Hepatocyte (in vitro differentiated cells): ENCODE measurements at regions not wholly inside any gene's neighbourhood (a gene's known extent, or its start where the extent isn't known, plus 50 kb on each side); places are given as distances from the start of the nearest gene placed in this dataset.

Experiments used
- DNase-seq: peaks from one replicate; pipeline ENCODE4 v3.0.0-alpha.2; 2016; ENCODE audit warnings: low spot score
- H2AFZ ChIP-seq: fragments of 200-600 bp; sonication (generic); 2 replicates; pipeline ENCODE4 v1.6.0; 2016; ENCODE audit warnings: antibody characterized with exemption, mild to moderate bottlenecking
- H3K27ac ChIP-seq: fragments of 200-600 bp; sonication (generic); 2 replicates; pipeline ENCODE4 v1.5.1; 2016; ENCODE audit warnings: mild to moderate bottlenecking
- H3K27me3 ChIP-seq: fragments of 200-600 bp; sonication (generic); 2 replicates; pipeline ENCODE4 v1.6.1; 2016
- H3K36me3 ChIP-seq: fragments of 200-600 bp; sonication (generic); replicated peaks from 2 replicates; pipeline ENCODE4 v1.5.1; 2016; ENCODE audit warnings: low read depth; ENCODE audit not compliant: insufficient read depth
- H3K4me1 ChIP-seq: fragments of 200-600 bp; sonication (generic); 2 replicates; pipeline ENCODE4 v1.5.1; 2016; ENCODE audit warnings: mild to moderate bottlenecking, moderate library complexity; ENCODE audit not compliant: insufficient read depth
- H3K4me2 ChIP-seq: fragments of 200-600 bp; sonication (generic); 2 replicates; pipeline ENCODE4 v1.6.0; 2016
- H3K4me3 ChIP-seq: fragments of 200-600 bp; sonication (generic); 2 replicates; pipeline ENCODE4 v1.5.1; 2016; ENCODE audit warnings: mild to moderate bottlenecking
- H3K79me2 ChIP-seq: fragments of 200-600 bp; sonication (generic); 2 replicates; pipeline ENCODE4 v1.6.0; 2017; ENCODE audit warnings: mild to moderate bottlenecking
- H3K9me2 ChIP-seq: fragments of 200-600 bp; sonication (generic); replicated peaks from 2 replicates; pipeline ENCODE4 v1.6.0; 2017; ENCODE audit warnings: mild to moderate bottlenecking; ENCODE audit not compliant: insufficient read depth
- H3K9me3 ChIP-seq: fragments of 200-600 bp; sonication (generic); 2 replicates; pipeline ENCODE4 v1.5.1; 2016; ENCODE audit warnings: low read depth, mild to moderate bottlenecking
- H4K20me1 ChIP-seq: fragments of 200-600 bp; sonication (generic); 2 replicates; pipeline ENCODE4 v1.6.0; 2016; ENCODE audit warnings: mild to moderate bottlenecking; ENCODE audit not compliant: insufficient read depth, poor library complexity, severe bottlenecking
- CTCF ChIP-seq: fragments of 200-600 bp; sonication (generic); IDR thresholded peaks from 2 replicates; pipeline ENCODE4 v1.5.1; 2016; ENCODE audit warnings: antibody characterized with exemption, mild to moderate bottlenecking; ENCODE audit not compliant: poor library complexity
- EZH2 ChIP-seq: fragments of 200-600 bp; sonication (generic); IDR thresholded peaks from 2 replicates; pipeline ENCODE4 v1.6.1; 2016; ENCODE audit warnings: antibody characterized with exemption, mild to moderate bottlenecking, borderline replicate concordance
- EZH2phosphoT487 ChIP-seq: fragments of 200-600 bp; sonication (generic); IDR thresholded peaks from one replicate; pipeline ENCODE4 v1.6.1; 2018; ENCODE audit warnings: antibody characterized with exemption, mild to moderate bottlenecking, low read depth, moderate library complexity; ENCODE audit not compliant: unreplicated experiment, severe bottlenecking
- WGBS: methylation state at CpG from one replicate; pipeline ENCODE4 v1.1.6; 2016; ENCODE audit warnings: low lambda C conversion rate; ENCODE audit errors: missing lambda C conversion rate; 5-methylcytosine and 5-hydroxymethylcytosine counted together

GRCh38 chr15:77853910-77854309, 221.2 kb upstream of the LINGO1 start:
- no peak overlapping the region for H3K4me2 ChIP-seq
- no peaks in the 10 kb centered on the region for H3K9me3 ChIP-seq
- no peaks in the 10 kb centered on the region for H3K36me3 ChIP-seq
- DNase-seq, result no peak
- no peak overlapping the region for H2AFZ ChIP-seq
- peaks cover 10% of the 10 kb centered on the region for H3K4me1 ChIP-seq
- WGBS, result 91% methylated on average over 6 of the region's 6 CpGs
- H3K9me2 ChIP-seq, result no peaks in the 10 kb centered on the region
- H3K27me3 ChIP-seq, result no peaks in the 10 kb centered on the region
- no peak overlapping the region for H3K27ac ChIP-seq
- H3K79me2 ChIP-seq, result no peaks in the 10 kb centered on the region
- H4K20me1 ChIP-seq, result no peaks in the 10 kb centered on the region
- TF ChIP-seq EZH2phosphoT487, result no peak
- no peak for TF ChIP-seq EZH2
- TF ChIP-seq CTCF, result no peak
- no peak overlapping the region for H3K4me3 ChIP-seq

- Histone ChIP-seq H3K27me3 (no peaks in the 10 kb centered on the region), H3K9me2 (no peaks in the 10 kb centered on the region), H3K9me3 (no peaks in the 10 kb centered on the region), H2AFZ (no peak overlapping the region), H3K4me3 (no peak overlapping the region), H3K36me3 (no peaks in the 10 kb centered on the region), H4K20me1 (no peaks in the 10 kb centered on the region), H3K4me1 (peaks cover 10% of the 10 kb centered on the region), H3K79me2 (no peaks in the 10 kb centered on the region), H3K27ac (no peak overlapping the region), H3K4me2 (no peak overlapping the region)
- TF ChIP-seq EZH2 (no peak), CTCF (no peak), EZH2phosphoT487 (no peak)
- no peak for DNase-seq
- WGBS, result 63% methylated on average over 7 of the region's 7 CpGs
These were observed 220.3 kb upstream of the LINGO1 start for GRCh38 chr15:77853008-77853328.

- peaks cover 10% of the 10 kb centered on the region for H3K4me1 ChIP-seq
- no peak overlapping the region for H3K4me3 ChIP-seq
- H3K27me3 ChIP-seq, result no peaks in the 10 kb centered on the region
- TF ChIP-seq CTCF (no peak), EZH2 (no peak), EZH2phosphoT487 (no peak)
- no peaks in the 10 kb centered on the region for H3K79me2 ChIP-seq
- no peak overlapping the region for H2AFZ ChIP-seq
- no peak for DNase-seq
- no peak overlapping the region for H3K27ac ChIP-seq
- H3K9me2 ChIP-seq, result no peaks in the 10 kb centered on the region
- no peaks in the 10 kb centered on the region for H3K36me3 ChIP-seq
- H4K20me1 ChIP-seq, result no peaks in the 10 kb centered on the region
- H3K4me2 ChIP-seq, result no peak overlapping the region
- 75% methylated on average over 23 of the region's 23 CpGs for WGBS
- no peaks in the 10 kb centered on the region for H3K9me3 ChIP-seq
These were observed 219.7 kb upstream of the LINGO1 start for GRCh38 chr15:77852241-77853007.
